ENCODE measurements at regions not wholly inside any gene's neighbourhood (a gene's known extent, or its start where the extent isn't known, plus 50 kb on each side); places are given as distances from the start of the nearest gene placed in this dataset.

- TF ChIP-seq ZBTB40 (IDR thresholded peaks at IDR 0.05; ENCODE audit: borderline replicate concordance), result no peak
- TF ChIP-seq IRF4 (IDR thresholded peaks at IDR 0.05; ENCODE audit: low read depth, low read length), result no peak; the same call in 1 of the 2 replicates
- peak; percentile 64; the same call in 1 of the 2 replicates for TF ChIP-seq ZBED1 (IDR thresholded peaks at IDR 0.05; ENCODE audit: borderline replicate concordance)
- no peak for TF ChIP-seq PBX3 (IDR thresholded peaks at IDR 0.05; ENCODE audit: insufficient replicate concordance, low read depth, low read length)
- TF ChIP-seq KDM1A (IDR thresholded peaks at IDR 0.05; ENCODE audit: borderline replicate concordance), result no peak
- TF ChIP-seq EED (IDR thresholded peaks at IDR 0.05; ENCODE audit: low read depth), result peak; percentile 94
- TF ChIP-seq STAT3 (IDR thresholded peaks at IDR 0.05; ENCODE audit: low read depth, low read length), result no peak
- no peak for TF ChIP-seq BRCA1 (IDR thresholded peaks at IDR 0.05; ENCODE audit: low read depth, low read length)
- TF ChIP-seq DPF2 (IDR thresholded peaks at IDR 0.05), result no peak
- no peak for TF ChIP-seq SIX5 (IDR thresholded peaks at IDR 0.05; ENCODE audit: low read depth, low read length, severe bottlenecking)
- TF ChIP-seq ZNF217 (IDR thresholded peaks at IDR 0.05), result no peak
- TF ChIP-seq IRF3 (IDR thresholded peaks at IDR 0.05), result no peak
- no peak for TF ChIP-seq CBX3 (IDR thresholded peaks at IDR 0.05; ENCODE audit: borderline replicate concordance, low read depth)
- TF ChIP-seq CBFB (IDR thresholded peaks at IDR 0.05; ENCODE audit: low read depth), result no peak
- TF ChIP-seq ZNF207 (IDR thresholded peaks at IDR 0.05; ENCODE audit: borderline replicate concordance), result no peak
- TF ChIP-seq NFIC (IDR thresholded peaks at IDR 0.05; ENCODE audit: low read depth, low read length), result peak; percentile 69; the same call in 1 of the 2 replicates
- TF ChIP-seq ATF2 (IDR thresholded peaks at IDR 0.05; ENCODE audit: low read length), result peak; percentile 79
- TF ChIP-seq TBL1XR1 (IDR thresholded peaks at IDR 0.05; ENCODE audit: low read depth, low read length), result no peak
- no peak for TF ChIP-seq PML (IDR thresholded peaks at IDR 0.05; ENCODE audit: low read length)
- TF ChIP-seq SRF (IDR thresholded peaks at IDR 0.05; ENCODE audit: low read depth in 2 of 2, low read length in 2 of 2), result peak in 1 of 2 experiments; percentile 57; a peak in 1 of 4 replicates
- no peak for TF ChIP-seq FOS (IDR thresholded peaks at IDR 0.05; ENCODE audit: borderline replicate concordance, extremely low read depth, insufficient read length)
- no peak for TF ChIP-seq SP1 (IDR thresholded peaks at IDR 0.05; ENCODE audit: low read depth, low read length)
- TF ChIP-seq EP300 (IDR thresholded peaks at IDR 0.05; ENCODE audit: borderline replicate concordance in 1 of 2, control insufficient read depth in 1 of 2, low read depth in 2 of 2, low read length in 2 of 2), result no peak
- TF ChIP-seq SREBF2 (IDR thresholded peaks at IDR 0.05; ENCODE audit: low read length), result no peak
- TF ChIP-seq RELA (IDR thresholded peaks at IDR 0.05; ENCODE audit: borderline replicate concordance, partially characterized antibody), result no peak
Observed at GRCh38 chr10:28411648-28412047, 108.8 kb upstream of the MPP7 start (continued).

Data from GM12878 (cell line).